Stimulated activated CD4-positive, alpha-beta T cell treated with anti-CD3 and anti-CD28 coated beads, TNF-alpha, amount 100 ng/mL, for 1 hour (primary cell): ENCODE measurements at regions not wholly inside any gene's neighbourhood (a gene's known extent, or its start where the extent isn't known, plus 50 kb on each side); places are given as distances from the start of the nearest gene placed in this dataset.

ENCODE experiments used
- DNase-seq, 3 donors: peaks; one replicate each; pipeline ENCODE4 v3.0.0-alpha.2; 2020; ENCODE audit warnings: low read depth in 3 of 3, low spot score in 1 of 3

DNA sequence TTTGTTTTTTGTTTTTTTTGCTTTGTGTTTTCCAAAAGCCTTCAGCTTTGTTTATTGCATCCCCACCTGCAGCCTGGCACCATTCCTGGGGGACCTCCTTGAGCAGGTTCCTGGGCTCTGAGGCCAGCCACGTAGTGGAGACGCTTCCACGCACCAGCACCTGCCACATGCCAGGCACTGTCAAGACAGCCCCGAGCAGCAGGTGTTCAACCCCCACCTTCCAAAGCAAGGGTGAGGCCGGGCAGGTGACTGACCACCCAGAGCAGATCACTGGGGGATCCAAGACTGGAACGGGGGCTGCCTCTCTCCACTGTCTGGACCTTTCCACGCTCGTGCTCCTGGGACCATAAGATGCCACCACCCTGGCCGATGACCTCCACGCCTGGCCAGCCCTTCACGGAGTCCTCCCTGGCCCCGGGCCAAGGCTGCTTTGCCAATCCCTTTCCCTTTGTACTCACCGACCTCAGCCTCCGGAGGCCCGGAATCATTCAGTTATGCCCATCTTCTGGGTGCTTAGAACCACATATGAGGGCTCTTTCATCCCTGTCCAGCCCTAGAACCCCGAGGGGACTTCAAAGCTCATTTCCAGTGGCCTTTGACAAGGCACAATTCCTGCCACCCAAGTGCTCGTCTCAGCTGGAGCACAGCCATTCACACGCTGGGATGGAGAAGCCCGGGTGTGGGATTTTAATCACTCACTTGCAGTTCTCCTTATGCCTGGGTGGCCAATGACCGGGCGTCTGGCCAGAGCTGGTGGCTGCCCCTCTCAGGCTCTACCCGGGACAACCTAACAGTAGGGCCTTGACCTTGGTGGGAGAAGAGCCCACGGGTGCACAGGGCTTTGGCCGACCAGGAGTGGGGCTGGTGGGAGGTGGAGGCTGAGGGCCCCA, 330.8 kb downstream of the NPHP4 start:
- no peak for DNase-seq

- DNase-seq = no peak
Observed at GRCh38 chr1:5660141-5660935, 331.9 kb downstream of the NPHP4 start.

- no peak for DNase-seq
Observed at GRCh38 chr1:5659606-5660005, 332.6 kb downstream of the NPHP4 start.

DNA sequence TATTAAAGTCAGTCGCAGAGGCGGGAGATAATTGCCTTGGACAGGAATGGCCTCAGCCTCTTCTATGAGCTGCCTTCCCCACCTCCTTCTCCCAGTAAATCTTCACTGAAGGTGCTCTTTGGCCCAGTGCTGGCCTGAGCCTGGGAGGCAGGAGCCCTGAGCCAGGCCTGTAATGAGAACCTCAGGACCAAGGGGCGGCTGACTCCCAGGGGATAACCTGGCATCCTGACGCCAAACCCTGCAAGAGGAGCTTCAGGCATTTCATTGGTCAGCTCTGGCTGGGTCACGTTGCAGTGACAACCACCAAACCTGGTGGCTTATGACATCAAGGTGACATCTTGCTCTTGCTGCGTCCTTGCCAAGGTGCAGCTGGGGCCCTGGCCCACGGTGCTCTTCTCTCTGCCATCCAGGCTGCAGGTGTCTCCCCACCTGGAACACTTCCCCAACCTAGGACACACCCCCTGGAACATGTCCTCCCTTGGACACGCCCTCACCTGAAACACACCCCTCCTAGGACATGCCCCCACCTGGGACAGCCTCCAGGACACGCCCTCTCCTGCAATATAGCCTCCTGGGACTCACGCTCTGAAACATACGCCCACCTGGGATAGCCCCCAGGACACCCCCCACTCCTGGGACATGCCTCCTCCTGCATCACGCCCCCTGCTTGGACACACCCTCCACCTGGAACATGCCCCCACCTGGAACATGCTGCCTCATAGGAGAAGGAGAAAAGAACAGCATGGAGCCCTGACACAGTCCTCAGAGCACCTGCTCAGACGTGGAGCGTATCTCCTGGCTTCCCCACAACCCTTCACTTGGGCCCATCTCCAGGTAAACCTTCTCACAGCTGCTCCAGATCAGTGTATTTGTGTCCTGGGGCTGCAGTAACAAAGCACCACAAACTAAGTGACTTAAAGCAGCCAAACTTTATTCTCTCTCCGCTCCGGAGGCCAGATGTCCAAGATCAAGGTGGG, 333.6 kb downstream of the NPHP4 start:
- no peak for DNase-seq

DNA sequence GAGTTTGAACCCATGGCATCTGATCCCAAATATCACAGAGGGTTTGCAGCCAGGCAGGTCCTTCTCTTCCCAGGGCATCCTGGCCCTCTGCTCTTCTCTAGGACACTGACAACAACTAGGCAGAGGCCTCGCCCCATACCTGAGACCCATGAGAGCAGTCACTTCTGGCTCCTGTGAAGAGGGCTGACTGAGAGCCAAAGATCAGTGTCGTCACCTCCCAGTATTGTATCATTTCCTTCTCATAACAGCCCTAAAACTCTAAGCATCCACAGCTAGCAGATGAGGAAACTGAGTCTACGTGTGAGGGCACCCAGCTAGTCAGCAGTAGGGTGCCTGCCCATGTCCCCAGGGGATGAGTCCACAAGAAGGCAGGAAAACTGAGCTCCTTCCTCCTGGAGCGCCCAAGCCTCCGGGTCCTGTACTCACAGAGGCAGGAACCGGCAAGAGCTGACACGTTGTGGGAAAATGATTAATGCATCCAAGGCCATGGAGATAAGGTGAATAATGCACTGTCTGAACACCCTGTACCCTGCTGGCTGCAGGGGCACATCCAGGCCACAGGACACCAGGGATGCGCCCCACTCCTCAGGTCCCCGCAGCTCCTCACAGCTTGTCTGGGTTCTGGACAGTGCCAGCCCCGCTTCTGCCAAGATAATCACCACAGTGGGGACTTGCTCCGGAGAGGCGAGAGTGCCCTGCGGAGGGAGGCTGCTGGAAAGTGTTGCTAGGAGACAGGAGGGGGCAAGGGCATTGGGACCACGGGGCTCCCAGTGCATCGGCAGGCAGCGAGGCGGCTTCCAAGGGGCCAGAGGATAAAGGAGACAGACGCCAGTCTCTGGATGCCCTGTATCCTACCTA, 340.0 kb downstream of the NPHP4 start:
- DNase-seq = no peak

DNA sequence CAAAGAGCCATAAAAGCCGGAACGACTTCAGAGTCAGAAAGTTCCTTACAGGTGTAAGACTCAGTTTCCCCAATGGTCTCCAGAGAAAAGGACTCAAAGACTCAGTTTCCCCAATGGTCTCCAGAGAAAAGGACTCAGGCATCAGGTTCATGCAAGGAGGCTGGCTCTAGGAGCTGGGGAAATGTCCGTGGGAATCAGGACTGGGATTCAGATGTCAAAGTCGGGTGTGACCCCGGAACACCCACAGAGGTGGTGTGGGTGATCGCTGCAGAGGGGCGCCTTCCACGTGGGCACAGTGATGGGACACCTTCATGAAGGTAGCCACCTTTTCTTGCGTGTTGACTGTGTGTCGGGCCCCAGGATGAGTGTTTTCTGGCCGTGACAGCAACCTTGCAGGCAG, 340.8 kb downstream of the NPHP4 start:
- no peak for DNase-seq

- DNase-seq = no peak
Observed at GRCh38 chr1:5651027-5651410, 341.2 kb downstream of the NPHP4 start.

DNA sequence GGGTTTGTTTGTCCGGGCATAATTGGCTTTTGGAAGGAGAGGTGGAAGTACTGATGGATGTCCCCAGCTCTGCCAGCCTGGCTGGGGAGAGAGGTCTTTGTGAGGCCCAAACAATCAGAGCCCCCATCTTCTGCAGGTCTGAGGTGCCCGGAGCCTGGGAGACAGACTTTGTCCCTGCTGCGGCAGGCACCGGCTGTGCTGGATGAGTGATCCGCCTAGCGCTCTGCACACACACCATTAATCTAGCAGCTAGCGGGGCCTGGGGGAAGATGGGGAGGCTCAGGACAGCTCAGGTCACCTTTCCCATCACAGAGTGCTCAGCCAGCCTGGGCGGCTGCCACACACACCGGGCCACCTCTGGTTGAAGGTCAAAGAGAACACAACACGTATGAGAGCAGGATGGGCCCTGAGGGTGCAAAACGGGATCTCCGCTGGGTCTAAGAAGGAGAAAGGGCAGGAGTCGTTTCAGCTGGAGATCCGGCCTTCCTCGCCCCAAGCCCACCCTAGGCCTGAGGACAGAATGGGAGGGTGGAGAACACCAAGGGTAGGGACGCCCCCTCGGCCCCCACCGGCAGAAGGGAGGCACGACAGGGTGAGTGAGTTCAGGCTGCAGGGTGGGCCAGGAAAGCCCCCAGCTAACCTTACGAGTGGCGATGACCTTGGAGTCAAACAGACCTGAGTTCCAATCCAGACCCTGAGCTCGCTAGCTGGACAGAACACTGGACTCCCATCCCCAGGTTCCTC, 341.8 kb downstream of the NPHP4 start:
- no peak for DNase-seq

DNA sequence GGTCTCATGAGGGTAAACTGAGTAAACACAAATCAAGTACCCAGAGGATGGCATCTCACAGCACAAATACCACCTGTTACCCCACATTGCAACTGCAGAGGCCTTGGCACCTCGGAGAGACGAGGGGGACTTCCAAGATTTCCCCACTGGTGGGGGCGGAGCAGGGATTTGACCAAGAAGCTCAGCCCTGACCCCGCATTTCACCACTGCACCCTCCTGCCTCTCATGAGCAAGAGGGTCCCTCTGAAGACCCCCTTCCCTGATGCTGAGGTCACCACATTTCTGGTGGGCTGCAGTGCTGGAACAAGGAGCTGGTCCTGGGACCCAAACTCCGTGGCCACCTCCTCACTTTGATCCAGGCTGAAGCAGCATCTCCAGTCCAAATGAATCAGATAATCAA, 342.4 kb downstream of the NPHP4 start:
- no peak for DNase-seq

DNA sequence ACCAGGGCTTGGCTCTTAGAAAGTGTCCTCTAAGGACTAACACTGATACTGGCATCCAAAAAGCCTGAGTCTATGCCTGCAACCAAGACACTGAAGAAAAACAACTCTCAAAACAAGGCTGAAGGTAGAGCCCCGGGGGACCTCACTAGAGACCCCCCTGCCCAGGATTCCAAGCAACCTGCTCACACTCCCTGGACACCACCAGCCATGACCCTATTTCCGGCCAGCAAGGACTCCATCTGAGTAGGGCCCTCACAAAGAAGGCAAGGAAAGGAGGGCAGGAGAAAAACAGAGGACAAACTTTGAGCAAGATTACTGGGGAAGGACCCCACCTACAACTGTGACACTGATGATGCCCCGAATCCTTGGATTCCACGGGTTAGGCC, 343.1 kb downstream of the NPHP4 start:
- no peak for DNase-seq

DNA sequence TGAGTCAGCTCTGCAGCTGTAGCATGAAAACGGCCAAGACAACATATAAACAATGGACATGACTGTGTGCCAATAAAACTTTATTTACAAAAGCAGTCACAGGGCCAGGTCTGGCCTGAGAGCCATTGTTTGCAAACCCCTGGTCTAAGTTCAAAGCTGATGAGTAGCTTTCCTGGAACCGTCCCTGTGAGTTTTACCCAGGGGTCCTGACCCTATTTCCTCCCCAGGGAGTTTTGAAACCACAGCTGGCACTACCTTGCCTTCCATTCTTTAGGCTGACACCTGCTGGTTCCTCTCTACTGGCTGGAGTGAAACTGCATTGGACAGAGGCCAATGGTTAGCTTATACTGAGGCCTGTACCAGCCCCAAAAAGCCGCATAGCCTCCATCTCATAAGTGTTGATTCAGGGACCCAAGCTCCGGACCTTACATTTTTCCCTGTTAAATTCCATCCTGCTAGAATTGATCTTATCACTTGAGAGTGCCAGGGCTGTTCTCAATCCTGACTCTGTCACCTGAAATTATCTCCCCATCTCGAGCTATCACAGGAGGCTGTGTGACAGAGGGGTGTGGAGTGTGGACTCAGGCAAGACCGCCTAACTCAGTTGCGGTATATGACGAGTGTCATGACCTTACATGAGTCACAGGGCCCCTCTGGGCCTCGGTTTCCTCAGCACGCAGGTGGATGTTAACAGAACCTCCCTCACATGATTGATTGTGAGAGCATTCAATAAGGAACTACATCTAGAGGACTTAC, 343.6 kb downstream of the NPHP4 start:
- no peak for DNase-seq

GRCh38 chr1:5647234-5647633, 345.0 kb downstream of the NPHP4 start:
- no peak for DNase-seq

GRCh38 chr1:5646486-5647149, 345.6 kb downstream of the NPHP4 start:
- no peak for DNase-seq

DNA sequence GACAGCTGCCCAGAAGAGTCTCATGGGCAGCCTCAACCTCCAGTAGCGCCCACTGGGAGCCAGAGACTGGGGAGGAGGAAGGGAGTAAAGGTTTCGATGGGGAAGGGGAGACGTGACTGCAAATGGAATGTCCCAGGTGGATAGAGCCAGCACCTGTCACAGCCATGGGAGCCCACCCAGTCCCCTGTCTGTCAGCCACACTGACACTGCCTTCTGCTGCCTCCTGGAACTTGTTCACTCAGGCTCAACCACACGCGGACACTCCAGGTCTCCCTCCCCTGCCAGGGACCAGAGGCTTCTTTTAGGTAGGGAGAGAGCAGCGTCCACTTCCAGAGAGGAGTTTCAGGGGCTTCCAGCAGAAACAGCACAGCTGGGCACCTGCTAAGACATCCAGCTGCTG, 346.3 kb downstream of the NPHP4 start:
- DNase-seq = no peak

DNA sequence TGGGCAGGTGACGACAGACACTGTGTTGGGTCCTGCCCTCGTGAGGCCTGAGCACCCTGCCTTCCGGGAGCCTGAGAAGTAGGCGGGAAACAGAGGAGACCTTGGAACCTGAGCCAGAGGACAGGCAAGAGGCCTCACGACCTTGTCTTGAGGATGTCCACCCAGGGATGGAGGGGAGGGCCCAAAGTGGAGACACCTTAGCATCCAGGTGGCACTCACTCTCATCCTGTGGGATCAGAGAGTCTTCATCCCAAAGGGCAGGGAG, 347.2 kb downstream of the NPHP4 start:
- DNase-seq = no peak

- DNase-seq = no peak
Observed at GRCh38 chr1:5644281-5645134, 347.7 kb downstream of the NPHP4 start.

- no peak for DNase-seq
Observed at GRCh38 chr1:5643360-5644107, 348.7 kb downstream of the NPHP4 start.
